GM23338 (cell line): ENCODE measurements at regions not wholly inside any gene's neighbourhood (a gene's known extent, or its start where the extent isn't known, plus 50 kb on each side); places are given as distances from the start of the nearest gene placed in this dataset.

ENCODE experiments used
- ATAC-seq: fragments of 200-7000 bp; cut with Tn5 transposase; 3 replicates; pipeline ENCODE4 v1.9.1; 2020
- DNase-seq: peaks from one replicate; pipeline ENCODE4 v3.0.0-alpha.2; 2015; ENCODE audit warnings: low spot score
- H2AFZ ChIP-seq: fragments of 200-600 bp; sonication (generic); 2 replicates; pipeline ENCODE4 v1.8.0; 2016; ENCODE audit warnings: antibody characterized with exemption, mild to moderate bottlenecking, moderate library complexity
- H3F3A ChIP-seq: fragments of 200-600 bp; sonication (generic); replicated peaks from 2 replicates; pipeline ENCODE4 v1.8.0; 2017; ENCODE audit warnings: antibody characterized with exemption, mixed run types, low read depth
- H3K27ac ChIP-seq: fragments of 200-600 bp; sonication (generic); 2 replicates; pipeline ENCODE4 v1.6.1; 2016; ENCODE audit warnings: low read depth
- H3K27me3 ChIP-seq: fragments of 200-600 bp; sonication (generic); 2 replicates; pipeline ENCODE4 v1.8.0; 2016; ENCODE audit warnings: mild to moderate bottlenecking, mixed run types, moderate library complexity; ENCODE audit not compliant: insufficient read depth
- H3K36me3 ChIP-seq: fragments of 200-600 bp; sonication (generic); 2 replicates; pipeline ENCODE4 v1.8.0; 2016; ENCODE audit warnings: mild to moderate bottlenecking; ENCODE audit not compliant: insufficient read depth
- H3K4me1 ChIP-seq: fragments of 200-600 bp; sonication (generic); 2 replicates; pipeline ENCODE4 v1.8.0; 2016; ENCODE audit warnings: mild to moderate bottlenecking, moderate library complexity; ENCODE audit not compliant: insufficient read depth
- H3K4me2 ChIP-seq: fragments of 200-600 bp; sonication (generic); 2 replicates; pipeline ENCODE4 v1.7.1; 2017; ENCODE audit warnings: mixed run types
- H3K4me3 ChIP-seq: fragments of 200-600 bp; sonication (generic); 2 replicates; pipeline ENCODE4 v1.6.1; 2016; ENCODE audit warnings: mixed run types
- H3K79me2 ChIP-seq: fragments of 200-600 bp; sonication (generic); replicated peaks from 2 replicates; pipeline ENCODE4 v1.8.0; 2017; ENCODE audit warnings: mild to moderate bottlenecking; ENCODE audit not compliant: insufficient read depth
- H3K9me2 ChIP-seq: fragments of 200-600 bp; sonication (generic); 2 replicates; pipeline ENCODE4 v1.8.0; 2017; ENCODE audit not compliant: insufficient read depth
- H4K20me1 ChIP-seq: fragments of 200-600 bp; sonication (generic); replicated peaks from 2 replicates; pipeline ENCODE4 v1.8.0; 2017; ENCODE audit warnings: mild to moderate bottlenecking; ENCODE audit not compliant: insufficient read depth
- H3K27ac Mint-ChIP-seq: 2 replicates; pipeline ENCODE4 v1.8.0; 2020; ENCODE audit warnings: inconsistent platforms, mild to moderate bottlenecking, moderate library complexity, mixed read lengths
- H3K27me3 Mint-ChIP-seq: 3 replicates; pipeline ENCODE4 v1.8.0; 2022; ENCODE audit warnings: low read depth, mild to moderate bottlenecking, moderate library complexity, mixed read lengths, inconsistent platforms; ENCODE audit not compliant: insufficient read depth, poor library complexity
- H3K36me3 Mint-ChIP-seq: 3 replicates; pipeline ENCODE4 v1.8.0; 2021; ENCODE audit warnings: low read depth, mild to moderate bottlenecking, inconsistent platforms, moderate library complexity, mixed read lengths
- H3K4me1 Mint-ChIP-seq: 3 replicates; pipeline ENCODE4 v1.8.0; 2020; ENCODE audit warnings: mild to moderate bottlenecking, inconsistent platforms, mixed read lengths
- H3K4me3 Mint-ChIP-seq: 3 replicates; pipeline ENCODE4 v1.8.0; 2021; ENCODE audit warnings: moderate library complexity, mild to moderate bottlenecking, inconsistent platforms, mixed read lengths
- H3K9me3 Mint-ChIP-seq: 3 replicates; pipeline ENCODE4 v1.8.0; 2020; ENCODE audit warnings: moderate library complexity, mild to moderate bottlenecking, inconsistent platforms, mixed read lengths
- CREB1 ChIP-seq: fragments of 250-450 bp; sonication (Bioruptor Pico); IDR thresholded peaks from 2 replicates; pipeline ENCODE4 v1.5.0; 2020; ENCODE audit warnings: low read depth, mild to moderate bottlenecking, moderate library complexity
- EZH2 ChIP-seq: fragments of 200-600 bp; sonication (generic); IDR thresholded peaks from one replicate; pipeline ENCODE4 v1.8.0; 2017; ENCODE audit warnings: antibody characterized with exemption, mild to moderate bottlenecking, low read depth; ENCODE audit not compliant: unreplicated experiment
- EZH2phosphoT487 ChIP-seq: fragments of 200-600 bp; sonication (generic); IDR thresholded peaks from one replicate; pipeline ENCODE4 v1.8.1; 2018; ENCODE audit warnings: antibody characterized with exemption; ENCODE audit not compliant: unreplicated experiment
- JUNB ChIP-seq: IDR thresholded peaks from one replicate; pipeline ENCODE4 v1.6.1; 2016; ENCODE audit warnings: antibody characterized with exemption; ENCODE audit not compliant: unreplicated experiment
- NANOG ChIP-seq: IDR thresholded peaks from 2 replicates; pipeline ENCODE4 v1.6.1; 2016; ENCODE audit warnings: antibody characterized with exemption, borderline replicate concordance
- POLR2AphosphoS5 ChIP-seq: IDR thresholded peaks from 2 replicates; pipeline ENCODE4 v1.6.1; 2016; ENCODE audit warnings: antibody characterized with exemption, low read depth
- STAT1 ChIP-seq: IDR thresholded peaks from one replicate; pipeline ENCODE4 v1.6.1; 2016; ENCODE audit warnings: antibody characterized with exemption; ENCODE audit not compliant: unreplicated experiment
- ZNF114 ChIP-seq: fragments of 250-450 bp; sonication (Bioruptor Pico); IDR thresholded peaks from 2 replicates; pipeline ENCODE4 v1.5.0; 2020; ENCODE audit warnings: mild to moderate bottlenecking, moderate library complexity
- ZNF331 ChIP-seq: fragments of 250-450 bp; sonication (Bioruptor Pico); IDR thresholded peaks from 2 replicates; pipeline ENCODE4 v1.5.0; 2020; ENCODE audit warnings: low read depth, mild to moderate bottlenecking, moderate library complexity
- TF ChIP-seq, protein P1 (sequence below): IDR thresholded peaks from one replicate; pipeline ENCODE4 v1.6.1; 2018; ENCODE audit warnings: antibody characterized with exemption; ENCODE audit not compliant: unreplicated experiment
- TF ChIP-seq, protein P2 (sequence below): IDR thresholded peaks from 2 replicates; pipeline ENCODE4 v1.6.1; 2016; ENCODE audit warnings: antibody characterized with exemption
- TF ChIP-seq, protein P3 (sequence below), 2 experiments: fragments of 200-600 bp in 1 of 2; sonication (generic) in 1 of 2; conservative IDR thresholded peaks; 2 replicates each; pipeline versions ENCODE4 v1.5.1 to v1.6.1; 2016 to 2017; ENCODE audit warnings: antibody characterized with exemption in 2 of 2, low read depth in 2 of 2, mild to moderate bottlenecking in 2 of 2, moderate library complexity in 1 of 2
- TF ChIP-seq, protein P4 (sequence below): fragments of 250-450 bp; sonication (Bioruptor Pico); IDR thresholded peaks from 2 replicates; pipeline ENCODE4 v1.5.0; 2020; ENCODE audit warnings: mild to moderate bottlenecking, moderate library complexity

DNA sequence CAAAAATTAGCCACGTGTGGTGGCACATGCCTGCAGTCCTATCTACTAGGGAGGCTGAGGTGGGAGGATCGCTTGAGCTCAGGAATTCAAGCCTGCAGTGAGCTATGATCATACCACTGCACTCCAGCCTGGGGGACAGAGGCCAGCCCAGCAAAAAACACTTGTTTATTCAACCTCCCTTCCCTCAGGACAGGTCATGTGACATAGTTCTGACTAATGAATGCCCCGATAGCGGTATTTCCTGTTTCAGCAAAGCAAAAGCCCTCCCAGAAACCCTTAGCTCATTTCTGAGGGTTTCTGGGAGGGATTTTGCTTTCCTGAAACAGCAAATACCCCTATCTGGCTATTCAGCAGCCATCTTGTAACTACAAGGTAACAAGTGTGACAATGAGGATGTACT is 157.1 kb downstream of the GATA3 start:
- peak overlapping the region; percentile 63; the same call in 1 of the 2 replicates for H2AFZ ChIP-seq
- Mint-ChIP-seq H3K4me3 (no peak overlapping the region), H3K27me3 (no peaks in the 10 kb centered on the region), H3K27ac (no peak overlapping the region), H3K4me1 (no peaks in the 10 kb centered on the region), H3K36me3 (no peaks in the 10 kb centered on the region), H3K9me3 (no peaks in the 10 kb centered on the region; the same call in 2 of the 3 replicates)
- H3K27me3 ChIP-seq, result no peaks in the 10 kb centered on the region
- no peaks in the 10 kb centered on the region for H3K9me2 ChIP-seq
- ATAC-seq (no peak), DNase-seq (no peak)
- no peak overlapping the region for H3K4me2 ChIP-seq
- H3K36me3 ChIP-seq, result no peaks in the 10 kb centered on the region
- no peaks in the 10 kb centered on the region for H4K20me1 ChIP-seq
- H3K4me1 ChIP-seq, result no peaks in the 10 kb centered on the region
- H3F3A ChIP-seq, result no peaks in the 10 kb centered on the region
- H3K27ac ChIP-seq, result no peak overlapping the region
- TF ChIP-seq, protein P1, sequence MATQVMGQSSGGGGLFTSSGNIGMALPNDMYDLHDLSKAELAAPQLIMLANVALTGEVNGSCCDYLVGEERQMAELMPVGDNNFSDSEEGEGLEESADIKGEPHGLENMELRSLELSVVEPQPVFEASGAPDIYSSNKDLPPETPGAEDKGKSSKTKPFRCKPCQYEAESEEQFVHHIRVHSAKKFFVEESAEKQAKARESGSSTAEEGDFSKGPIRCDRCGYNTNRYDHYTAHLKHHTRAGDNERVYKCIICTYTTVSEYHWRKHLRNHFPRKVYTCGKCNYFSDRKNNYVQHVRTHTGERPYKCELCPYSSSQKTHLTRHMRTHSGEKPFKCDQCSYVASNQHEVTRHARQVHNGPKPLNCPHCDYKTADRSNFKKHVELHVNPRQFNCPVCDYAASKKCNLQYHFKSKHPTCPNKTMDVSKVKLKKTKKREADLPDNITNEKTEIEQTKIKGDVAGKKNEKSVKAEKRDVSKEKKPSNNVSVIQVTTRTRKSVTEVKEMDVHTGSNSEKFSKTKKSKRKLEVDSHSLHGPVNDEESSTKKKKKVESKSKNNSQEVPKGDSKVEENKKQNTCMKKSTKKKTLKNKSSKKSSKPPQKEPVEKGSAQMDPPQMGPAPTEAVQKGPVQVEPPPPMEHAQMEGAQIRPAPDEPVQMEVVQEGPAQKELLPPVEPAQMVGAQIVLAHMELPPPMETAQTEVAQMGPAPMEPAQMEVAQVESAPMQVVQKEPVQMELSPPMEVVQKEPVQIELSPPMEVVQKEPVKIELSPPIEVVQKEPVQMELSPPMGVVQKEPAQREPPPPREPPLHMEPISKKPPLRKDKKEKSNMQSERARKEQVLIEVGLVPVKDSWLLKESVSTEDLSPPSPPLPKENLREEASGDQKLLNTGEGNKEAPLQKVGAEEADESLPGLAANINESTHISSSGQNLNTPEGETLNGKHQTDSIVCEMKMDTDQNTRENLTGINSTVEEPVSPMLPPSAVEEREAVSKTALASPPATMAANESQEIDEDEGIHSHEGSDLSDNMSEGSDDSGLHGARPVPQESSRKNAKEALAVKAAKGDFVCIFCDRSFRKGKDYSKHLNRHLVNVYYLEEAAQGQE, result no peak
- TF ChIP-seq CREB1, result no peak
- TF ChIP-seq, protein P2, sequence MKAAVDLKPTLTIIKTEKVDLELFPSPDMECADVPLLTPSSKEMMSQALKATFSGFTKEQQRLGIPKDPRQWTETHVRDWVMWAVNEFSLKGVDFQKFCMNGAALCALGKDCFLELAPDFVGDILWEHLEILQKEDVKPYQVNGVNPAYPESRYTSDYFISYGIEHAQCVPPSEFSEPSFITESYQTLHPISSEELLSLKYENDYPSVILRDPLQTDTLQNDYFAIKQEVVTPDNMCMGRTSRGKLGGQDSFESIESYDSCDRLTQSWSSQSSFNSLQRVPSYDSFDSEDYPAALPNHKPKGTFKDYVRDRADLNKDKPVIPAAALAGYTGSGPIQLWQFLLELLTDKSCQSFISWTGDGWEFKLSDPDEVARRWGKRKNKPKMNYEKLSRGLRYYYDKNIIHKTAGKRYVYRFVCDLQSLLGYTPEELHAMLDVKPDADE, result no peak
- TF ChIP-seq NANOG, result no peak
- no peak for TF ChIP-seq EZH2phosphoT487
- TF ChIP-seq EZH2, result no peak
- TF ChIP-seq ZNF331 (CRISPR knock-in tag), result no peak
- TF ChIP-seq POLR2AphosphoS5, result no peak
- TF ChIP-seq JUNB, result no peak
- TF ChIP-seq, protein P3, sequence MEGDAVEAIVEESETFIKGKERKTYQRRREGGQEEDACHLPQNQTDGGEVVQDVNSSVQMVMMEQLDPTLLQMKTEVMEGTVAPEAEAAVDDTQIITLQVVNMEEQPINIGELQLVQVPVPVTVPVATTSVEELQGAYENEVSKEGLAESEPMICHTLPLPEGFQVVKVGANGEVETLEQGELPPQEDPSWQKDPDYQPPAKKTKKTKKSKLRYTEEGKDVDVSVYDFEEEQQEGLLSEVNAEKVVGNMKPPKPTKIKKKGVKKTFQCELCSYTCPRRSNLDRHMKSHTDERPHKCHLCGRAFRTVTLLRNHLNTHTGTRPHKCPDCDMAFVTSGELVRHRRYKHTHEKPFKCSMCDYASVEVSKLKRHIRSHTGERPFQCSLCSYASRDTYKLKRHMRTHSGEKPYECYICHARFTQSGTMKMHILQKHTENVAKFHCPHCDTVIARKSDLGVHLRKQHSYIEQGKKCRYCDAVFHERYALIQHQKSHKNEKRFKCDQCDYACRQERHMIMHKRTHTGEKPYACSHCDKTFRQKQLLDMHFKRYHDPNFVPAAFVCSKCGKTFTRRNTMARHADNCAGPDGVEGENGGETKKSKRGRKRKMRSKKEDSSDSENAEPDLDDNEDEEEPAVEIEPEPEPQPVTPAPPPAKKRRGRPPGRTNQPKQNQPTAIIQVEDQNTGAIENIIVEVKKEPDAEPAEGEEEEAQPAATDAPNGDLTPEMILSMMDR (conservative IDR thresholded peaks at IDR 0.05; ENCODE audit: low read depth in 2 of 2), result no peak
- TF ChIP-seq ZNF114 (CRISPR knock-in tag), result no peak
- TF ChIP-seq, protein P4, sequence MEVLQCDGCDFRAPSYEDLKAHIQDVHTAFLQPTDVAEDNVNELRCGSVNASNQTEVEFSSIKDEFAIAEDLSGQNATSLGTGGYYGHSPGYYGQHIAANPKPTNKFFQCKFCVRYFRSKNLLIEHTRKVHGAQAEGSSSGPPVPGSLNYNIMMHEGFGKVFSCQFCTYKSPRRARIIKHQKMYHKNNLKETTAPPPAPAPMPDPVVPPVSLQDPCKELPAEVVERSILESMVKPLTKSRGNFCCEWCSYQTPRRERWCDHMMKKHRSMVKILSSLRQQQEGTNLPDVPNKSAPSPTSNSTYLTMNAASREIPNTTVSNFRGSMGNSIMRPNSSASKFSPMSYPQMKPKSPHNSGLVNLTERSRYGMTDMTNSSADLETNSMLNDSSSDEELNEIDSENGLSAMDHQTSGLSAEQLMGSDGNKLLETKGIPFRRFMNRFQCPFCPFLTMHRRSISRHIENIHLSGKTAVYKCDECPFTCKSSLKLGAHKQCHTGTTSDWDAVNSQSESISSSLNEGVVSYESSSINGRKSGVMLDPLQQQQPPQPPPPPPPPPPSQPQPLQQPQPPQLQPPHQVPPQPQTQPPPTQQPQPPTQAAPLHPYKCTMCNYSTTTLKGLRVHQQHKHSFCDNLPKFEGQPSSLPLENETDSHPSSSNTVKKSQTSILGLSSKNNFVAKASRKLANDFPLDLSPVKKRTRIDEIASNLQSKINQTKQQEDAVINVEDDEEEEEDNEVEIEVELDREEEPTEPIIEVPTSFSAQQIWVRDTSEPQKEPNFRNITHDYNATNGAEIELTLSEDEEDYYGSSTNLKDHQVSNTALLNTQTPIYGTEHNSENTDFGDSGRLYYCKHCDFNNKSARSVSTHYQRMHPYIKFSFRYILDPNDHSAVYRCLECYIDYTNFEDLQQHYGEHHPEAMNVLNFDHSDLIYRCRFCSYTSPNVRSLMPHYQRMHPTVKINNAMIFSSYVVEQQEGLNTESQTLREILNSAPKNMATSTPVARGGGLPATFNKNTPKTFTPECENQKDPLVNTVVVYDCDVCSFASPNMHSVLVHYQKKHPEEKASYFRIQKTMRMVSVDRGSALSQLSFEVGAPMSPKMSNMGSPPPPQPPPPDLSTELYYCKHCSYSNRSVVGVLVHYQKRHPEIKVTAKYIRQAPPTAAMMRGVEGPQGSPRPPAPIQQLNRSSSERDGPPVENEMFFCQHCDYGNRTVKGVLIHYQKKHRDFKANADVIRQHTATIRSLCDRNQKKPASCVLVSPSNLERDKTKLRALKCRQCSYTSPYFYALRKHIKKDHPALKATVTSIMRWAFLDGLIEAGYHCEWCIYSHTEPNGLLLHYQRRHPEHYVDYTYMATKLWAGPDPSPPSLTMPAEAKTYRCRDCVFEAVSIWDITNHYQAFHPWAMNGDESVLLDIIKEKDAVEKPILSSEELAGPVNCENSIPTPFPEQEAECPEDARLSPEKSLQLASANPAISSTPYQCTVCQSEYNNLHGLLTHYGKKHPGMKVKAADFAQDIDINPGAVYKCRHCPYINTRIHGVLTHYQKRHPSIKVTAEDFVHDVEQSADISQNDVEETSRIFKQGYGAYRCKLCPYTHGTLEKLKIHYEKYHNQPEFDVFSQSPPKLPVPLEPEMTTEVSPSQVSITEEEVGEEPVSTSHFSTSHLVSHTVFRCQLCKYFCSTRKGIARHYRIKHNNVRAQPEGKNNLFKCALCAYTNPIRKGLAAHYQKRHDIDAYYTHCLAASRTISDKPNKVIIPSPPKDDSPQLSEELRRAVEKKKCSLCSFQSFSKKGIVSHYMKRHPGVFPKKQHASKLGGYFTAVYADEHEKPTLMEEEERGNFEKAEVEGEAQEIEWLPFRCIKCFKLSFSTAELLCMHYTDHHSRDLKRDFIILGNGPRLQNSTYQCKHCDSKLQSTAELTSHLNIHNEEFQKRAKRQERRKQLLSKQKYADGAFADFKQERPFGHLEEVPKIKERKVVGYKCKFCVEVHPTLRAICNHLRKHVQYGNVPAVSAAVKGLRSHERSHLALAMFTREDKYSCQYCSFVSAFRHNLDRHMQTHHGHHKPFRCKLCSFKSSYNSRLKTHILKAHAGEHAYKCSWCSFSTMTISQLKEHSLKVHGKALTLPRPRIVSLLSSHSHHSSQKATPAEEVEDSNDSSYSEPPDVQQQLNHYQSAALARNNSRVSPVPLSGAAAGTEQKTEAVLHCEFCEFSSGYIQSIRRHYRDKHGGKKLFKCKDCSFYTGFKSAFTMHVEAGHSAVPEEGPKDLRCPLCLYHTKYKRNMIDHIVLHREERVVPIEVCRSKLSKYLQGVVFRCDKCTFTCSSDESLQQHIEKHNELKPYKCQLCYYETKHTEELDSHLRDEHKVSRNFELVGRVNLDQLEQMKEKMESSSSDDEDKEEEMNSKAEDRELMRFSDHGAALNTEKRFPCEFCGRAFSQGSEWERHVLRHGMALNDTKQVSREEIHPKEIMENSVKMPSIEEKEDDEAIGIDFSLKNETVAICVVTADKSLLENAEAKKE (CRISPR knock-in tag), result no peak
- TF ChIP-seq STAT1, result no peak
- no peaks in the 10 kb centered on the region for H3K79me2 ChIP-seq
- H3K4me3 ChIP-seq, result no peak overlapping the region
